ENCODE measurements at regions not wholly inside any gene's neighbourhood (a gene's known extent, or its start where the extent isn't known, plus 50 kb on each side); places are given as distances from the start of the nearest gene placed in this dataset.
"Not testable (repeated sequence)": the region's sequence is repeated elsewhere in the genome, so short reads cannot be mapped to it uniquely, and the experiment has no call there.

DNA sequence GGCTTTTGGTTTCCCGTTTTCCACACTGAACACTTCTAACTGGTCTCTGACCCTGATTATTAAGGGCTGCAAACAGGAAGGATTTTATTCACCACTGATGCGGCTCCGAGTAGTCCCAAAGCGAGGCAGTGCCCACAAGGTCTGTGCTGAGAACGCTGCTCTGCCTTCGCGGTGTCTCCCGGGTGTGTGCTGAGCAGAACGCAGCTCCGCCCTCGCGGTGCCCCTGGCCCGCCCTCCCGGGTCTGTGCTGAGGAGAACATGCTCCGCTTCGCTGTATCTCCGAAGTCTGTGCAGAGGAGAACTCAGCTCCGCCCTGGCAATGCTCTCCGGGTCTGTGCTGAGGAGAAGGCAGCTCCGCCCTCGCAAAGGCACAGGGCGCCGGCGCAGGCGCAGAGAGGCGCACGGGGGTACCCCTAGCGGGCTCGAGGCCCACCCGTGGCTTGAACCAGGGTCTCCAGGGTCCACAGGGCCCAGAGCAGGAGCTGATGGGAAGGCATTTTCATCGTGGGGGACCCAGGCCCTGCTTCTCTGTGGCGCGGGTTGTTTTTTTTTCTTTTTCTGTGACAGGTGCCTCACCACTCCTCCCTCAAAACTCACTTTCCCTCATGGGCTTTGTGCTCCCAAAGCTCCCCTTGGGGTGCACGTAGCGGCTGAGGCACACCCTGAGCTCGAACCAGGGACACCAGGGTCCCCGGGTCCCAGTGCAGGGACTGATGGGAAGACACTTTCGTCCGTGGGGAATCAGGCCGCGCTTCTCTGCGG is 167.7 kb upstream of the ZNG1F start:
- not testable (repeated sequence) for TF ChIP-seq FOXM1 (IDR thresholded peaks at IDR 0.05; ENCODE audit: borderline replicate concordance); FOXK2 (IDR thresholded peaks at IDR 0.05); TARDBP (IDR thresholded peaks at IDR 0.05)

Measured in HEK293T (cell line).